AG08395 (cell line): ENCODE measurements at regions not wholly inside any gene's neighbourhood (a gene's known extent, or its start where the extent isn't known, plus 50 kb on each side); places are given as distances from the start of the nearest gene placed in this dataset.
"Not testable (repeated sequence)": the region's sequence is repeated elsewhere in the genome, so short reads cannot be mapped to it uniquely, and the experiment has no call there.

Experiments
- DNase-seq: peaks from one replicate; pipeline ENCODE4 v3.0.0; 2012; ENCODE audit warnings: mixed read lengths, low spot score

DNA sequence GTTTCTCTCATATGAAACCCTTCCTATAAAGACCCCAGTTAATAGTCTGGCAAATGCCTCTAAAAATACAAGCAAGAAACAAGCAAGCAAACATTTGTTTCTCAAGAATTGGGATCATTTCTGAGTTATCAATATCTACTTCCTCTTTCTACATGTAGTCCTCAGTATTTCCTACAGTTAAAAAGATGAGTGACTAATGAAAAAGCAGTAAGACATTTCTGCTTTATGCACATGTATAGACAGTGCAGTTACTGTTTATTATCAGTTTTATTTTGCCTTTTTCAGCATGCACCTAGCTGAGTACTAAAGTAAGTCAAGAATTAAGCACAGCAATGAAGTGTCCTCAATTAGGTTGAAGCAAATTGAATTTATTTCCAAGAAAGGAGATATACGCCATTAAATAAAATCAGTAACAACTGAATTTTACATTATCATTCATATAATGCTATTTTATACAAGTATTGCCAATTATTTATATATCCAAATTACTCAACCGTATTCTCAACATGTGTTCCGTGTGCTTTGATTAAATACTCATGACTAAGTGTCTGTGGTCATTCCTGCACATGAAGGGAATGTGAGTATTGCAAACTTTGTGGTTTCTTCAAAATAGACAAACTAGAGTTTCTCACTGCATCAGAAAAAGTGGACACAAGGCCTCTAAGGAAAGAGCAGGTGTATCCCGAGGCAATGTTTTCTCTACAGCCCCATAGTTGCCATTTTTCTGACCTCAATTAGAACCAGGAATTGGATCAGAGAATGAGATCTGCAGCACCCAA, 159.3 kb upstream of the MARCKS start:
- peak; percentile 79 for DNase-seq

- no peak for DNase-seq
These were observed 157.9 kb upstream of the MARCKS start for GRCh38 chr6:113699239-113699638.

DNA sequence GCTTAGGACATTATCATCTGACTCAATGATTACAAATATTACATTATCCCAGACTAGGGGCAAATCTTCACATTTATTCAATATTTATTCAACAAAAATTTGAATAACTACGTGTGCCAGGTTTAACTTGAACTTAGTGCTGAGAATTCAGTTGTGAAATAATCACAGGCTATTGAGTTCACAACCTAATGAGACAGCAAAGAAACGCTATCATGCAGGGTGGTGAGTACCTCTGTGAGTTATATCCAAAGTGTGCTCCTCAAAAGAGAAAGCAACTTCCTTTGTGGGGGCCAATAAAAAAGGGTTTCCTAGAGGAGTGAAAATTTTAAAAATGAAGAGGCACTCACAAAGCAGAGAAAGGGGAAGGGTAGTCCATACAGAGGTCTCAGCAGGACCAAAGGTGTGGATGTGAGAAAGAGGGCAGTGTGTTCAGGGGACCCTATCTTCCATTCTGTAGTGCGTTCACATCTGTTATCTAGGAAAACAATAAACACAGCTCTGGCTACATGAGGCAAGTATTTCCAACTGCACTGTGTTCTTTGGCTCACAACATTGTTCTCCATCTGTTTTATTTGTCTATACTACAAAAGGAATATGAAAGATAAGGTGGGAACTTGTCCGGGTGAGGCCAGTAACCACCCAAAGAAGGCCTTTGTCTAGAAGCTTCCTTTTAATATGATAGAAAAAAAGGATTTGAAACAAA, 155.4 kb upstream of the MARCKS start:
- no peak for DNase-seq

DNA sequence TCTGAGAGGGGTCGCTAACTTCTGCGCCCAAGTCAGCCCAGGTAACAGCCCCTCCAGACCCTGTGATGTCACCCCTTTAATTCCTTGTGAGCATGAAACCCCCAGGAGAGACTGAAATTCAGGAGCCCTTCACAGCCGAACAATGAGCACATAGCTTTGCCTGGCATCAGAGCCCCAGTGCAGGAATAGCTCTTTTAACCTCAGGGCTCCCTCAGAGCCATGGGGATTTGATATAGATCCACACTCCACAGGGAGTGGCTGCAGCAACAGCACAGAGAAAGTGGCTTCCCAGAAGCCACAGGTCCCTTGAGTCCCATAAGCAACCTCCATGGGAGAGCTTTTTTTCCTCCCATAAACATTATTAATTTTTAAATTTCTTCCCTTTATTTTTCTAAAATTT, 150.0 kb upstream of the MARCKS start:
- no peak for DNase-seq

GRCh38 chr6:113709936-113710509, 147.1 kb upstream of the MARCKS start:
- DNase-seq, result no peak

GRCh38 chr6:113713665-113714064, 143.5 kb upstream of the MARCKS start:
- DNase-seq, result no peak

DNA sequence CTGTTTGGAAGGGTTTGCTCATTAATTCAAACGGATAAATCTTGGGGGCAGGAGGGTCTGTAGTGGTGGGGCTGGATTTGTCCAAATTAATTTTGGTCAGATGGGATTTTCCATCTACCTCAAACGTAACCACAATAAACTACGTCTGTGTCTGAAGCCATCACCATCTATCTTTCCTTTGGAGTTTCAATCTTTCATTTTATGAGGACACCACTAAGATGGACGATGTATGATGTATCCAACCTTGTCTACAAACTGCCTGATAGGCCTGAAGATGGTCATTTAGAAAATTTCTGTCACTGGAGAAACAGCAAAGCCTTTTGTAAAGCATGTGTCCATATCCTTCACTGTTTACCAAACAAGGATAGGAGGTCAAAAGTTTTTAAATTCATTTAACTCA, 138.6 kb upstream of the MARCKS start:
- DNase-seq, result no peak

- no peak for DNase-seq
These were observed 138.1 kb upstream of the MARCKS start for GRCh38 chr6:113719064-113719463.

DNA sequence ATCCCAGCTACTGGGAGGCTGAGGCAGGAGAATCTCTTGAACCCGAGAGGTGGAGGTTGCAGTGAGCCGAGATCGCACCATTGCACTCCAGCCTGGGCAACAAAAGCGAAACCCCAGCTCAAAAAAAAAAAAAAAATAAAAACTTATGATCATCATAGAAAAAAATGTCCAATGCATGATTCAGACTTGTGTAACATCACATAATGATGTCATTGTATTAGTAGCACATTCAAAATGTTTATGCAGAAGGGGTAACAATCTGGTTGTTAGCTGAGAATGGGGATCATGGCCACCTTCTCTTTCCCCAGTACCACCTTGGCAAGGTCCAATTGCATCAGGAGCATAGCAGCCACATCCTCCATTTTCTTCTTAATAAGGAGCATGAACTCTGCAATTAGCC, 137.6 kb upstream of the MARCKS start:
- peak; percentile 41 for DNase-seq

- no peak for DNase-seq
These were observed 134.0 kb upstream of the MARCKS start for GRCh38 chr6:113723182-113723581.

GRCh38 chr6:113724927-113725326, 132.2 kb upstream of the MARCKS start:
- not testable (repeated sequence) for DNase-seq

GRCh38 chr6:113731541-113731940, 125.6 kb upstream of the MARCKS start:
- DNase-seq, result no peak

- DNase-seq, result no peak
These were observed 124.7 kb upstream of the MARCKS start for GRCh38 chr6:113732384-113732966.

- no peak for DNase-seq
These were observed 123.8 kb upstream of the MARCKS start for GRCh38 chr6:113733381-113733780.

DNA sequence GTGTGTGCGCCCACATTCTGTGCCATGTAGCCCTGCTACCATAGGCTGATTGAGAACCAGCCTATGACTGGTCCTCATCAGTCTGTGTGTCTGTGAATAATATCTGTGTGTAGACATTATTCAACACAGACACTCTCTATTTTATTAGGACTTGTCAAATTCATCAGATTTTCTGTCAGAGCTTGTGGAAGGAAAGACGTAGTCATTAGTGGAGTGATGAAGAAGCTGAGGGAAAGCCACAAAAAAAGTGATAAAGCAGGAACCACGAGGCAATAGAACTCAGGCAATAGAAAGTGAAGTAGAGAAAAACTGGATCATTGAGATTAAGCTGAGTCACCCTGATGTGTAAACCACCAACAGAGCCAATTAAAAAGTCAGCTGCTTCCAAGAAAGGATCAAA, 122.2 kb upstream of the MARCKS start:
- peak; percentile 38 for DNase-seq

DNA sequence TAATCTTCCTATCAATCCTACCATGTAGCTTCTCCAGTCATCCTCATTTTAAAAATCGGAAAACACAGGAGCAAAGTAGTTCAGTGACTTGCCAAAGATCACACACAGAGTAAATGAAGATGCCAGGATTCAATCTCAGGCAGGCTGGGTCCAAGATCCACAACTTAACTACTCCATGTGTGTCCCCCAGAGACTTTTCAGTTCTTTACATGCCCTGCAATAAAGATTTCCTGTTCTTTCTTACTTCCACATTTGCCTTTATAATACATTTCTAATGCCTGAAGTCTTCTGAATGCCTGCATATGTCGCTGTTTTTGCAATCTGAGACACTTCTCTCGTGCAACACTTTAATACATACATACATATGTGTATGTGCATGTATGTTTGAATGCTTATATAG, 121.7 kb upstream of the MARCKS start:
- no peak for DNase-seq

GRCh38 chr6:113736978-113737377, 120.2 kb upstream of the MARCKS start:
- no peak for DNase-seq

GRCh38 chr6:113739041-113739655, 118.0 kb upstream of the MARCKS start:
- DNase-seq, result no peak

DNA sequence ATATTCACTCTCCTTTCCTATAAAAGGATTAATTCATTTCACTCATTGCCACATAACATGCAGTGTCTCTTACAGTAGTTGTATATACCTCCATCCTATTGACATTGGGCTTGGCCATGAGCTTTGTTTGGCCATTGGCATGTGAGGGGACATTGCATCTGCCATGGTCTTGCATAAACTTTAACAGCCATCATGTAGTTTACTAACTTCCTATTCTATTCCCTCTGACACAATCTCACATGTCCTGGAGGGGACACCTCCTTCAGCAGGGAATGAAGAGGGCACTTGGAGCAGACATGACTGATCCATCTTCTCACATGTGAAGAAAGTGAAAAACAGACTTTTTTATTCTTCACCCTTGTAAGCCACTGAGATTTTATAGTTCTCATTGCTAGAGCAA, 115.5 kb upstream of the MARCKS start:
- no peak for DNase-seq

DNA sequence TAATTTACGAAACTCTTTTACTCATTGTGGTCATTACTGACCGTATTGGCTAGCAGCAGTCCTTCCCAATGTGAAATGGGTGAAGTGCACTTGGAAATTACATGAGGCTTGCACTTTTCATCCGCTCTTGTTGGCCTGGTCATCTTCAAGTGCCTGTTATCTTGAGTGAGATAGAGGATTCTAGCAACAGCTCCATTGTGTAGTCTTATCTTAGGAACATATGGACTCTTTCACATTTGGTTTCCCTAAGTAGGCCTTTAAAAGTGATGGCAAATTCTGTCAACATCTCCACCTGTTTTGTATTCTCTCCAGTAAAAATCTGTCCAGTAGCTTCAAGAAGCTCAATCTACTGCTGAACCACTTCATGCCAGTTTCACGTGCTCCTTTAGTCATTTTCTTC, 114.8 kb upstream of the MARCKS start:
- no peak for DNase-seq

- no peak for DNase-seq
These were observed 112.3 kb upstream of the MARCKS start for GRCh38 chr6:113744861-113745260.

DNA sequence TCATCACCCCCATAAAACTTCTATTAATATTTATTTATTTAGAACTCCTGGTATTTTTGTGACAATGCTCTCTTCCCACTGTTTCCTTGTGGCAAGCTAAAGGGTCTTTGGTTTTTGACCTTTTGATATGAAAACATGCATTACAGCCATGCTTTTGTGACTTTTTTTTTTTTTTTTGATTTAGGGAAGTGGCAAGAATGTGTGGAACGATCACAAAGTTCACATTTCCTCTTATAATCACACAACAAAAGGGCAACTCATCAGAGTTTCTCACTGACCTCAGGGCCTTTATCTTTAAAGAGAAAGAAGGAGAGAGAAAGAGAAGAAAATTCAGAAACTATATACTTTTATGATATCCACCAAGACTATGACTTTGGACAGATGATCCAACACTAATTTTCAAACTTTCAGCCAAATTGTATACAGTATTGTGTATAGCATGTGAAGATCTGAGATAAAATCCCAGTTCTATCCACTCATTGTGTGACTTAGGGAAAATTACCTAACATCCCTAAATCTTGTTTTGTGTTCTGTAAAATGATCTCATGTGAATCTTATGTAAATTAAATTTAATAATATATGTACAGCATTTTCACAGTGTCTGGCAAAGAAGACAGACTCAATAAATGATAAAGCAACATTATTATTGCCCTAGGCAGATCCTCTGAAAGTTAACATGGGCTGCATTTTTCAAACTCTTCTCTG, 106.8 kb upstream of the MARCKS start:
- DNase-seq, result no peak
